ENCODE measurements at regions not wholly inside any gene's neighbourhood (a gene's known extent, or its start where the extent isn't known, plus 50 kb on each side); places are given as distances from the start of the nearest gene placed in this dataset.
A peak's percentile ranks its signal among the peaks of the same experiment; 100 is the strongest.

GRCh38 chr16:72271699-72272240 is 99.8 kb upstream of the PMFBP1 start:
- no peak for DNase-seq (ENCODE audit: low spot score)

GRCh38 chr16:72270531-72270930 is 98.6 kb upstream of the PMFBP1 start:
- no peak for DNase-seq (ENCODE audit: low spot score)

- no peak for DNase-seq (ENCODE audit: low spot score)
Observed at GRCh38 chr16:72266836-72267235, 94.9 kb upstream of the PMFBP1 start.

- DNase-seq (ENCODE audit: low spot score), result no peak
Observed at GRCh38 chr16:72264771-72265170, 92.8 kb upstream of the PMFBP1 start.

GRCh38 chr16:72262711-72263110 is 90.8 kb upstream of the PMFBP1 start:
- DNase-seq (ENCODE audit: low spot score), result peak; percentile 71

GRCh38 chr16:72261127-72261526 is 89.2 kb upstream of the PMFBP1 start:
- no peak for DNase-seq (ENCODE audit: low spot score)

GRCh38 chr16:72256398-72257066 is 84.6 kb upstream of the PMFBP1 start:
- no peak for DNase-seq (ENCODE audit: low spot score)

GRCh38 chr16:72255786-72256185 is 83.8 kb upstream of the PMFBP1 start:
- no peak for DNase-seq (ENCODE audit: low spot score)

GRCh38 chr16:72247821-72248253 is 75.9 kb upstream of the PMFBP1 start:
- no peak for DNase-seq (ENCODE audit: low spot score)

- DNase-seq (ENCODE audit: low spot score), result no peak
Observed at GRCh38 chr16:72246423-72246822, 74.5 kb upstream of the PMFBP1 start.

GRCh38 chr16:72244853-72245252 is 72.9 kb upstream of the PMFBP1 start:
- no peak for DNase-seq (ENCODE audit: low spot score)

- DNase-seq (ENCODE audit: low spot score), result no peak
Observed at GRCh38 chr16:72243621-72244020, 71.7 kb upstream of the PMFBP1 start.

GRCh38 chr16:72242757-72243156 is 70.8 kb upstream of the PMFBP1 start:
- no peak for DNase-seq (ENCODE audit: low spot score)

- DNase-seq (ENCODE audit: low spot score), result peak; percentile 84
Observed at GRCh38 chr16:72241930-72242329, 70.0 kb upstream of the PMFBP1 start.

GRCh38 chr16:72241008-72241407 is 69.1 kb upstream of the PMFBP1 start:
- DNase-seq (ENCODE audit: low spot score), result no peak

- DNase-seq (ENCODE audit: low spot score), result no peak
Observed at GRCh38 chr16:72240466-72240865, 68.5 kb upstream of the PMFBP1 start.

GRCh38 chr16:72236866-72237265 is 64.9 kb upstream of the PMFBP1 start:
- DNase-seq (ENCODE audit: low spot score), result no peak

GRCh38 chr16:72234387-72234786 is 62.4 kb upstream of the PMFBP1 start:
- DNase-seq (ENCODE audit: low spot score), result no peak

GRCh38 chr16:72228014-72228413 is 56.1 kb upstream of the PMFBP1 start:
- DNase-seq (ENCODE audit: low spot score), result no peak

- no peak for DNase-seq (ENCODE audit: low spot score)
Observed at GRCh38 chr16:72226136-72226535, 54.2 kb upstream of the PMFBP1 start.

GRCh38 chr16:72224260-72224768 is 52.4 kb upstream of the PMFBP1 start:
- no peak for DNase-seq (ENCODE audit: low spot score)

GRCh38 chr16:72222503-72222902 is 50.5 kb upstream of the PMFBP1 start:
- DNase-seq (ENCODE audit: low spot score), result no peak

All from pons (tissue), 1 donor.